Neural cell (in vitro differentiated cells): ENCODE measurements at regions not wholly inside any gene's neighbourhood (a gene's known extent, or its start where the extent isn't known, plus 50 kb on each side); places are given as distances from the start of the nearest gene placed in this dataset.

Source experiments
- H2AFZ ChIP-seq: fragments of 200-600, 300-800 bp; sonication (generic), shearing (Covaris generic); 2 replicates; pipeline ENCODE4 v1.6.0; 2014; ENCODE audit warnings: low read depth, mild to moderate bottlenecking, antibody characterized with exemption, low read length, moderate library complexity
- H3F3A ChIP-seq: fragments of 200-600 bp; shearing (Covaris generic); 2 replicates; pipeline ENCODE4 v1.6.1; 2016; ENCODE audit warnings: mild to moderate bottlenecking, moderate library complexity, mixed read lengths, antibody characterized with exemption, low read length; ENCODE audit not compliant: insufficient read depth, poor library complexity, severe bottlenecking
- H3K27ac ChIP-seq: fragments of 200-600, 300-800 bp; sonication (generic), shearing (Covaris generic); 2 replicates; pipeline ENCODE4 v1.5.1; 2014; ENCODE audit warnings: mild to moderate bottlenecking, low read length, moderate library complexity
- H3K27me3 ChIP-seq: fragments of 300-800, 200-600 bp; sonication (generic), shearing (Covaris generic); 2 replicates; pipeline ENCODE4 v1.6.0; 2014; ENCODE audit warnings: mild to moderate bottlenecking, low read depth, low read length, moderate library complexity; ENCODE audit not compliant: insufficient read depth
- H3K36me3 ChIP-seq: fragments of 300-800, 200-600 bp; sonication (generic), shearing (Covaris generic); 2 replicates; pipeline ENCODE4 v1.5.1; 2014; ENCODE audit warnings: mild to moderate bottlenecking, antibody characterized with exemption, low read length, moderate library complexity; ENCODE audit not compliant: insufficient read depth
- H3K4me2 ChIP-seq: fragments of 300-800, 200-600 bp; sonication (generic), shearing (Covaris generic); 2 replicates; pipeline ENCODE4 v1.6.0; 2014; ENCODE audit warnings: mild to moderate bottlenecking, low read length
- H3K4me3 ChIP-seq: fragments of 300-800, 200-600 bp; sonication (generic), shearing (Covaris generic); 2 replicates; pipeline ENCODE4 v1.5.1; 2014; ENCODE audit warnings: mild to moderate bottlenecking, low read length, moderate library complexity
- H3K79me2 ChIP-seq: fragments of 200-600 bp; shearing (Covaris generic); replicated peaks from 2 replicates; pipeline ENCODE4 v1.6.0; 2014; ENCODE audit warnings: mild to moderate bottlenecking, low read length, moderate library complexity; ENCODE audit not compliant: insufficient read depth
- H3K9ac ChIP-seq: fragments of 300-800, 200-600 bp; sonication (generic), shearing (Covaris generic); 2 replicates; pipeline ENCODE4 v1.6.1; 2016; ENCODE audit warnings: mild to moderate bottlenecking, low read length, mixed read lengths
- H3K9me2 ChIP-seq: fragments of 200-600 bp; shearing (Covaris generic); 2 replicates; pipeline ENCODE4 v1.6.1; 2016; ENCODE audit warnings: mild to moderate bottlenecking, low read length, mixed read lengths; ENCODE audit not compliant: insufficient read depth
- H3K9me3 ChIP-seq: fragments of 200-600, 300-800 bp; sonication (generic), shearing (Covaris generic); 2 replicates; pipeline ENCODE4 v1.6.1; 2016; ENCODE audit warnings: mild to moderate bottlenecking, mixed run types, low read length, moderate library complexity, mixed read lengths
- H4K20me1 ChIP-seq: fragments of 200-600 bp; shearing (Covaris generic); 2 replicates; pipeline ENCODE4 v1.6.1; 2016; ENCODE audit warnings: mild to moderate bottlenecking, mixed run types; ENCODE audit not compliant: insufficient read depth
- EP300 ChIP-seq: fragments of 450-650 bp; conservative IDR thresholded peaks from 2 replicates; pipeline ENCODE4 v1.6.1; 2014; ENCODE audit warnings: antibody characterized with exemption, mild to moderate bottlenecking, moderate library complexity; ENCODE audit not compliant: poor library complexity, severe bottlenecking
- EZH2 ChIP-seq: fragments of 200-600, 300-800 bp; shearing (Covaris generic), sonication (generic); IDR thresholded peaks from 2 replicates; pipeline ENCODE4 v1.6.1; 2014; ENCODE audit warnings: antibody characterized with exemption, low read length, borderline replicate concordance, mild to moderate bottlenecking; ENCODE audit not compliant: insufficient read depth, poor library complexity, severe bottlenecking
- MXI1 ChIP-seq: fragments of 450-650 bp; conservative IDR thresholded peaks from 2 replicates; pipeline ENCODE4 v1.6.1; 2014; ENCODE audit warnings: antibody characterized with exemption, mild to moderate bottlenecking; ENCODE audit not compliant: poor library complexity, severe bottlenecking
- POLR2AphosphoS5 ChIP-seq: IDR thresholded peaks from 2 replicates; pipeline ENCODE4 v1.6.1; 2012
- RAD21 ChIP-seq: fragments of 450-650 bp; conservative IDR thresholded peaks from 2 replicates; pipeline ENCODE4 v1.6.1; 2014; ENCODE audit warnings: antibody characterized with exemption, mild to moderate bottlenecking, moderate library complexity
- SMC3 ChIP-seq: fragments of 450-650 bp; conservative IDR thresholded peaks from 2 replicates; pipeline ENCODE4 v1.6.1; 2014; ENCODE audit warnings: antibody characterized with exemption, mild to moderate bottlenecking, moderate library complexity; ENCODE audit not compliant: poor library complexity
- TAF1 ChIP-seq: IDR thresholded peaks from 2 replicates; pipeline ENCODE4 v1.6.1; 2012; ENCODE audit warnings: low read depth
- TF ChIP-seq, protein P1 (sequence below): IDR thresholded peaks from 2 replicates; pipeline ENCODE4 v1.6.1; 2012; ENCODE audit warnings: borderline replicate concordance
- TF ChIP-seq, protein P2 (sequence below): fragments of 450-650 bp; IDR thresholded peaks from 2 replicates; pipeline ENCODE4 v1.5.1; 2014; ENCODE audit warnings: antibody characterized with exemption, mild to moderate bottlenecking, moderate library complexity; ENCODE audit not compliant: poor library complexity, severe bottlenecking

DNA sequence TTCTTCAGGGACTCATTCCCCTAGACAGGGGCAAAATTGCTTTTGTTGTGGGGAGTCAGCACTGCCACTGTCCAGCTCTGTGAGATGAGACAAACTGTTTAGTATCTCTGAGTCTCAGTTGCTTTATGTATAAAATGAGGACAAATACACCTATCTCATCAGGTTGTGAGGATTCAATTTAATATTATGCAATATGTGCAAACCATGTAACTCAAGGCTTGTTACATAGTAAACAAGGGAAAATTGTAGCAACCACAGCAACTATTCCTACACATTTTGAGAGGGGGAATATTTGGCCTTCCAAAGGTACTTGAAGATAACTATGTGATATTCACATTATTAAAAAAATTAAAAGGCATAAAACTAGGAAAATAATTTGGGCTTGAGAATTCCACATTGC is 411.9 kb upstream of the SLC30A5 start:
- H4K20me1 ChIP-seq: no peaks in the 10 kb centered on the region
- H3K9me2 ChIP-seq: no peaks in the 10 kb centered on the region
- H2AFZ ChIP-seq: no peak overlapping the region
- no peak for TF ChIP-seq SMC3
- TF ChIP-seq MXI1: no peak
- H3K9me3 ChIP-seq: no peaks in the 10 kb centered on the region
- H3K4me3 ChIP-seq: no peak overlapping the region
- no peaks in the 10 kb centered on the region for H3F3A ChIP-seq
- no peak overlapping the region for H3K4me2 ChIP-seq
- H3K36me3 ChIP-seq: no peaks in the 10 kb centered on the region
- peak overlapping the region; percentile 66 for H3K27ac ChIP-seq
- H3K79me2 ChIP-seq: no peaks in the 10 kb centered on the region
- peak overlapping the region; percentile 9 for H3K9ac ChIP-seq
- H3K27me3 ChIP-seq: no peaks in the 10 kb centered on the region

- no peaks in the 10 kb centered on the region for H3K27me3 ChIP-seq
- peak overlapping the region; percentile 34 for H3K4me3 ChIP-seq
- H3K9me2 ChIP-seq: no peaks in the 10 kb centered on the region
- H3K79me2 ChIP-seq: no peaks in the 10 kb centered on the region
- H3K36me3 ChIP-seq: no peaks in the 10 kb centered on the region
- no peak overlapping the region for H3K4me2 ChIP-seq
- peak; percentile 40 for TF ChIP-seq SMC3
- TF ChIP-seq RAD21: peak; percentile 40
- TF ChIP-seq TAF1: no peak
- TF ChIP-seq, protein P1, sequence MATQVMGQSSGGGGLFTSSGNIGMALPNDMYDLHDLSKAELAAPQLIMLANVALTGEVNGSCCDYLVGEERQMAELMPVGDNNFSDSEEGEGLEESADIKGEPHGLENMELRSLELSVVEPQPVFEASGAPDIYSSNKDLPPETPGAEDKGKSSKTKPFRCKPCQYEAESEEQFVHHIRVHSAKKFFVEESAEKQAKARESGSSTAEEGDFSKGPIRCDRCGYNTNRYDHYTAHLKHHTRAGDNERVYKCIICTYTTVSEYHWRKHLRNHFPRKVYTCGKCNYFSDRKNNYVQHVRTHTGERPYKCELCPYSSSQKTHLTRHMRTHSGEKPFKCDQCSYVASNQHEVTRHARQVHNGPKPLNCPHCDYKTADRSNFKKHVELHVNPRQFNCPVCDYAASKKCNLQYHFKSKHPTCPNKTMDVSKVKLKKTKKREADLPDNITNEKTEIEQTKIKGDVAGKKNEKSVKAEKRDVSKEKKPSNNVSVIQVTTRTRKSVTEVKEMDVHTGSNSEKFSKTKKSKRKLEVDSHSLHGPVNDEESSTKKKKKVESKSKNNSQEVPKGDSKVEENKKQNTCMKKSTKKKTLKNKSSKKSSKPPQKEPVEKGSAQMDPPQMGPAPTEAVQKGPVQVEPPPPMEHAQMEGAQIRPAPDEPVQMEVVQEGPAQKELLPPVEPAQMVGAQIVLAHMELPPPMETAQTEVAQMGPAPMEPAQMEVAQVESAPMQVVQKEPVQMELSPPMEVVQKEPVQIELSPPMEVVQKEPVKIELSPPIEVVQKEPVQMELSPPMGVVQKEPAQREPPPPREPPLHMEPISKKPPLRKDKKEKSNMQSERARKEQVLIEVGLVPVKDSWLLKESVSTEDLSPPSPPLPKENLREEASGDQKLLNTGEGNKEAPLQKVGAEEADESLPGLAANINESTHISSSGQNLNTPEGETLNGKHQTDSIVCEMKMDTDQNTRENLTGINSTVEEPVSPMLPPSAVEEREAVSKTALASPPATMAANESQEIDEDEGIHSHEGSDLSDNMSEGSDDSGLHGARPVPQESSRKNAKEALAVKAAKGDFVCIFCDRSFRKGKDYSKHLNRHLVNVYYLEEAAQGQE: peak; percentile 45
- TF ChIP-seq EP300: peak; percentile 95
- peak; percentile 62 for TF ChIP-seq POLR2AphosphoS5
- H2AFZ ChIP-seq: no peak overlapping the region
- H3K27ac ChIP-seq: peak overlapping the region; percentile 66
- H3K9ac ChIP-seq: peak overlapping the region; percentile 9
- no peaks in the 10 kb centered on the region for H3K9me3 ChIP-seq
- H3F3A ChIP-seq: no peaks in the 10 kb centered on the region
- H4K20me1 ChIP-seq: no peaks in the 10 kb centered on the region
These were observed 411.2 kb upstream of the SLC30A5 start for GRCh38 chr5:68682400-68683160.

DNA sequence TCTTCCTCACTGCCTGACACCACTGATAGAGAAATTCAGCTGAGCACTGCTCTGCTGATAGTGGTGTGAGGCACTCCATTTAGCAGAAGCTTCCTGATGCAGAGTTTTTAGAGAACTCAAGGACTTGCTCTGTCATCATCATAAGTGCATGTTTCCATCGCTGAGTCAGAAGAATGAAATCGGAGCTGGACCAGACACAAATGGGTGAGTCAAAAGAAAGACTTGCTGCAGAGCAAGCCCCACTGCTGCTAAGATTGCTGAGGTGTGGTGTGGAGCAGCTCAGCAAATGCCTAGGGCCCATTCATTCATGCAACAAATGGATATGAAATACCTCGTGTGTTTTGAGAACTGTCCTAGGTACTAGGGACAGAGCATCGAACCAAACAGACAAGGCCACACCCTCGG is 410.2 kb upstream of the SLC30A5 start:
- Histone ChIP-seq H3F3A (no peaks in the 10 kb centered on the region), H3K27me3 (no peaks in the 10 kb centered on the region), H4K20me1 (no peaks in the 10 kb centered on the region), H3K27ac (peak overlapping the region; percentile 48), H3K4me3 (no peak overlapping the region), H3K9me3 (no peaks in the 10 kb centered on the region), H2AFZ (no peak overlapping the region), H3K36me3 (no peaks in the 10 kb centered on the region), H3K9ac (no peak overlapping the region), H3K79me2 (no peaks in the 10 kb centered on the region), H3K4me2 (peak overlapping the region; percentile 3), H3K9me2 (no peaks in the 10 kb centered on the region)
- TF ChIP-seq, protein P1: no peak
- TF ChIP-seq MXI1: no peak
- TF ChIP-seq EP300: no peak
- TF ChIP-seq POLR2AphosphoS5: no peak
- TF ChIP-seq EZH2: no peak
- TF ChIP-seq, protein P2, sequence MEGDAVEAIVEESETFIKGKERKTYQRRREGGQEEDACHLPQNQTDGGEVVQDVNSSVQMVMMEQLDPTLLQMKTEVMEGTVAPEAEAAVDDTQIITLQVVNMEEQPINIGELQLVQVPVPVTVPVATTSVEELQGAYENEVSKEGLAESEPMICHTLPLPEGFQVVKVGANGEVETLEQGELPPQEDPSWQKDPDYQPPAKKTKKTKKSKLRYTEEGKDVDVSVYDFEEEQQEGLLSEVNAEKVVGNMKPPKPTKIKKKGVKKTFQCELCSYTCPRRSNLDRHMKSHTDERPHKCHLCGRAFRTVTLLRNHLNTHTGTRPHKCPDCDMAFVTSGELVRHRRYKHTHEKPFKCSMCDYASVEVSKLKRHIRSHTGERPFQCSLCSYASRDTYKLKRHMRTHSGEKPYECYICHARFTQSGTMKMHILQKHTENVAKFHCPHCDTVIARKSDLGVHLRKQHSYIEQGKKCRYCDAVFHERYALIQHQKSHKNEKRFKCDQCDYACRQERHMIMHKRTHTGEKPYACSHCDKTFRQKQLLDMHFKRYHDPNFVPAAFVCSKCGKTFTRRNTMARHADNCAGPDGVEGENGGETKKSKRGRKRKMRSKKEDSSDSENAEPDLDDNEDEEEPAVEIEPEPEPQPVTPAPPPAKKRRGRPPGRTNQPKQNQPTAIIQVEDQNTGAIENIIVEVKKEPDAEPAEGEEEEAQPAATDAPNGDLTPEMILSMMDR: no peak
- TF ChIP-seq TAF1: no peak
- no peak for TF ChIP-seq RAD21
- no peak for TF ChIP-seq SMC3
